Activated naive CD4-positive, alpha-beta T cell treated with anti-CD3 and anti-CD28 coated beads, Interleukin-2, amount 50 U/mL, for 24 hours (primary cell): ENCODE measurements at regions not wholly inside any gene's neighbourhood (a gene's known extent, or its start where the extent isn't known, plus 50 kb on each side); places are given as distances from the start of the nearest gene placed in this dataset.
"Not testable (repeated sequence)": the region's sequence is repeated elsewhere in the genome, so short reads cannot be mapped to it uniquely, and the experiment has no call there.

Experiments
- H3K27ac Mint-ChIP-seq: one replicate; pipeline ENCODE4 v1.8.0; 2021; ENCODE audit warnings: mild to moderate bottlenecking, mixed read lengths
- H3K27me3 Mint-ChIP-seq: one replicate; pipeline ENCODE4 v1.8.0; 2021; ENCODE audit warnings: mixed read lengths
- H3K36me3 Mint-ChIP-seq: one replicate; pipeline ENCODE4 v1.8.0; 2021; ENCODE audit warnings: mixed read lengths
- H3K4me1 Mint-ChIP-seq: one replicate; pipeline ENCODE4 v1.8.0; 2021; ENCODE audit warnings: mixed read lengths
- H3K4me3 Mint-ChIP-seq: one replicate; pipeline ENCODE4 v1.8.0; 2021; ENCODE audit warnings: mild to moderate bottlenecking, mixed read lengths
- H3K9me3 Mint-ChIP-seq: one replicate; pipeline ENCODE4 v1.8.0; 2021; ENCODE audit warnings: mixed read lengths

- Mint-ChIP-seq H3K9me3 (peaks cover 17% of the 10 kb centered on the region), H3K27ac (no peak overlapping the region), H3K27me3 (peaks cover 3% of the 10 kb centered on the region), H3K4me3 (no peak overlapping the region), H3K4me1 (no peaks in the 10 kb centered on the region), H3K36me3 (no peaks in the 10 kb centered on the region)
These were observed 313.4 kb downstream of the AEBP2 start for GRCh38 chr12:19752712-19753111.

- H3K27ac Mint-ChIP-seq, result no peak overlapping the region
These were observed 315.8 kb downstream of the AEBP2 start for GRCh38 chr12:19755136-19755535.

GRCh38 chr12:19757317-19757877 is 318.1 kb downstream of the AEBP2 start:
- Mint-ChIP-seq H3K36me3 (no peaks in the 10 kb centered on the region), H3K9me3 (peaks cover 11% of the 10 kb centered on the region), H3K27ac (no peak overlapping the region), H3K4me1 (no peaks in the 10 kb centered on the region), H3K27me3 (no peaks in the 10 kb centered on the region), H3K4me3 (no peak overlapping the region)

More at GRCh38 chr12:19755136-19755535, 315.8 kb downstream of the AEBP2 start:
- no peaks in the 10 kb centered on the region for H3K4me1 Mint-ChIP-seq
- H3K9me3 Mint-ChIP-seq, result peaks cover 17% of the 10 kb centered on the region
- no peaks in the 10 kb centered on the region for H3K27me3 Mint-ChIP-seq
- H3K36me3 Mint-ChIP-seq, result no peaks in the 10 kb centered on the region
- no peak overlapping the region for H3K4me3 Mint-ChIP-seq

DNA sequence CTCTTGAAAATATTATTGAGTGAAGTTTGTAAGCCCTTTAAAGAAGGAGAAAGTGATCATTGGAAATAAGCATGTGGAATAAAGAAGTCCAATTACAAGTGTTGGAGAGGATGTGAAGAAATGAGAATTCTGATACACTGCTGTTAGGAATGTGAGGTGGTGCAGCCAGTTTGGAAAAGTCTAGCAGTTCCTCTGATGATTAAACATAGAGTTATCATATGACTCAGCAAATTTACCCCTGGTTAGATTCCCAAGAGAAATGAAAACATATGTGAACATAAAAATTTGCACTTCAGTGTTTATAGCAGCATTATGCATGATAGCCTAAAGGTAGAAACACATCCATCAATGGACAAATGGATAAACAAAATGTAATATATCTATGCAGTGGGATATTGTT is 319.9 kb downstream of the AEBP2 start:
- no peaks in the 10 kb centered on the region for H3K9me3 Mint-ChIP-seq
- no peak overlapping the region for H3K27ac Mint-ChIP-seq
- no peaks in the 10 kb centered on the region for H3K36me3 Mint-ChIP-seq
- H3K27me3 Mint-ChIP-seq, result no peaks in the 10 kb centered on the region
- H3K4me3 Mint-ChIP-seq, result no peak overlapping the region
- no peaks in the 10 kb centered on the region for H3K4me1 Mint-ChIP-seq

GRCh38 chr12:19760611-19761010 is 321.3 kb downstream of the AEBP2 start:
- peaks cover 6% of the 10 kb centered on the region for H3K9me3 Mint-ChIP-seq
- no peak overlapping the region for H3K27ac Mint-ChIP-seq
- H3K27me3 Mint-ChIP-seq, result no peaks in the 10 kb centered on the region
- peaks cover 2% of the 10 kb centered on the region for H3K36me3 Mint-ChIP-seq
- no peaks in the 10 kb centered on the region for H3K4me1 Mint-ChIP-seq
- H3K4me3 Mint-ChIP-seq, result no peak overlapping the region

- Mint-ChIP-seq H3K27me3 (no peaks in the 10 kb centered on the region), H3K4me3 (no peak overlapping the region), H3K4me1 (no peaks in the 10 kb centered on the region), H3K27ac (no peak overlapping the region), H3K36me3 (peaks cover 2% of the 10 kb centered on the region), H3K9me3 (peaks cover 12% of the 10 kb centered on the region)
These were observed 322.2 kb downstream of the AEBP2 start for GRCh38 chr12:19761463-19761862.

DNA sequence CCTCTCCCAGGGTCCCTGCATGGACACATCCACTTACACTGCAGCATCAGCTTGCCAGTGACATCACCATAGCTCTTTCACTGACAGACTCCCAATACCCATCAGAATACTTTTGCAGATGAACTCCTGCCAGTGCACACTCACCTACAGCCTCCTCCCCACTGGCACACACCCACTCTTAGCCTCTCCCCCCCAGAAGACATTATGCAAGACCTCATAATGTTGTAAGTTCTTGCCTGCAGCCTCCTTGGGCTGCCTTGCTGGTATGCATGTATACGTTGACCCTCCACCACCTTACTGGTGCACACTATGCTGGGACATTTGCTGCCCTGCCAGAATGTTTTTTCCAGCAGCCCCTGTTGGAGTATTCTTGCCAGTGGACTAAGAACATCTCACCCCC is 324.2 kb downstream of the AEBP2 start:
- peaks cover 12% of the 10 kb centered on the region for H3K9me3 Mint-ChIP-seq
- H3K4me1 Mint-ChIP-seq, result no peaks in the 10 kb centered on the region
- H3K27me3 Mint-ChIP-seq, result no peaks in the 10 kb centered on the region
- H3K4me3 Mint-ChIP-seq, result no peak overlapping the region
- H3K36me3 Mint-ChIP-seq, result peaks cover 2% of the 10 kb centered on the region
- no peak overlapping the region for H3K27ac Mint-ChIP-seq

- peaks cover 2% of the 10 kb centered on the region for H3K36me3 Mint-ChIP-seq
- H3K4me3 Mint-ChIP-seq, result no peak overlapping the region
- H3K27me3 Mint-ChIP-seq, result no peaks in the 10 kb centered on the region
- peaks cover 12% of the 10 kb centered on the region for H3K9me3 Mint-ChIP-seq
- H3K4me1 Mint-ChIP-seq, result no peaks in the 10 kb centered on the region
- no peak overlapping the region for H3K27ac Mint-ChIP-seq
These were observed 325.1 kb downstream of the AEBP2 start for GRCh38 chr12:19764408-19764807.

GRCh38 chr12:19771858-19772257 is 332.6 kb downstream of the AEBP2 start:
- no peak overlapping the region for H3K27ac Mint-ChIP-seq
- no peaks in the 10 kb centered on the region for H3K4me1 Mint-ChIP-seq
- no peak overlapping the region for H3K4me3 Mint-ChIP-seq
- H3K36me3 Mint-ChIP-seq, result no peaks in the 10 kb centered on the region
- H3K9me3 Mint-ChIP-seq, result peaks cover 4% of the 10 kb centered on the region
- H3K27me3 Mint-ChIP-seq, result no peaks in the 10 kb centered on the region

DNA sequence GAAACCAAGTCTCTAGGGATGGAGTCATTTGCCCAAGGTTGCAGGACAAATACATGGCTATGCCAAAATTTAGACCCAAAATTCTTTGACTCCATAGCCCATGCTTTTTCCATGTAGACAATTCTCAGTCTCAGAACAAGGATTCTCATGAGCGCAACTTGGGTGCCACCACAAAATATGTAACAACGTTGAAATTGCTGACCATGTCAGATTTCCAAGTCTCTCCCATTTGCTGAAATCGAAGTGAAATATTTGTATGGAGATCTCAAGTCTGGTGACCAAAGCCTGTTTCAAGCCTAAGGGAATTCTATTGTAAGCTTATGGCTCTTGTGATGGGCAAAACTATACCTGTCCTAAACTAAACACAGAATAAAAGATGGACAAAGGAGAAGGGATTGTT is 333.5 kb downstream of the AEBP2 start:
- H3K4me1 Mint-ChIP-seq, result no peaks in the 10 kb centered on the region
- no peak overlapping the region for H3K4me3 Mint-ChIP-seq
- no peaks in the 10 kb centered on the region for H3K36me3 Mint-ChIP-seq
- no peak overlapping the region for H3K27ac Mint-ChIP-seq
- H3K9me3 Mint-ChIP-seq, result peaks cover 6% of the 10 kb centered on the region
- no peaks in the 10 kb centered on the region for H3K27me3 Mint-ChIP-seq

DNA sequence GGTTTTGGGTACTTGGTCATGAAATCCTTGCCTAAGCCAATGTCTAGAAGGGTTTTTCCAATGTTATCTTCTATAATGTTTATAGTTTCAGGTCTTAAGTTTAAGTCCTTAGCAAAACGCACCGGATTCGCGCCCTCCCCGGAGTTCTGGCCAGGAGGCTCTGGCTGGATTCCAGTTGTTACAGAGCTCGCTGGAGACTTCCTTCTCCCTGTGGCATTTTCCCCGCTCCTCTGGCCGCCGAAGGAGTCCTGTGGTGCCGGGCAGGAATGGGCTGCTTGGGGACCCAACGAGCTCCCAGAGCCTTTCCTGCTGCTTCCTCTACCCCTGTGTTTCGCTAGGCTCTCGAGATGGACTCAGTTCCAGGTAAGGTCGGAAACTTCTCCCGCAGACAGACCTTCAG is 335.9 kb downstream of the AEBP2 start:
- Mint-ChIP-seq H3K27ac (no peak overlapping the region), H3K27me3 (peaks cover 2% of the 10 kb centered on the region), H3K4me1 (no peaks in the 10 kb centered on the region), H3K36me3 (no peaks in the 10 kb centered on the region), H3K9me3 (peaks cover 6% of the 10 kb centered on the region), H3K4me3 (no peak overlapping the region)

DNA sequence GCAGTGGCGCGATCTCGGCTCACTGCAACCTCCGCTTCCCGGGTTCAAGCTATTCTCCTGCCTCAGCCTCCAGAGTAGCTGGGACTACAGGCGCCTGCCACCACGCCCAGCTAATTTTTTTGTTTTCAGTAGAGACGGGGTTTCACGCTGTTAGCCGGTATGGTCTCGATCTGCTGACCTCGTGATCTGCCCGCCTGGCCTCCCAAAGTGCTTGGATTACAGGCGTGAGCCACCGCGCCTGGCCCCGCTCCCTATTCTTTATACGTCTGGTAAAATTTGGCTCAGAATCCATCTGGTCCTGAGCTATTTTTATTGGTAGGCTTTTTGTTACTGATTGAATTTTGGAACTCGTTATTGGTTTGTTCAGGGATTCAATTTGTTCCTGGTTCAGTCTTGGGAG is 336.7 kb downstream of the AEBP2 start:
- not testable (repeated sequence) for H3K27ac Mint-ChIP-seq, H3K9me3 Mint-ChIP-seq, H3K4me1 Mint-ChIP-seq, H3K36me3 Mint-ChIP-seq, H3K4me3 Mint-ChIP-seq, H3K27me3 Mint-ChIP-seq

GRCh38 chr12:19778172-19778571 is 338.9 kb downstream of the AEBP2 start:
- Mint-ChIP-seq H3K27ac (no peak overlapping the region), H3K4me1 (no peaks in the 10 kb centered on the region), H3K4me3 (no peak overlapping the region), H3K27me3 (peaks cover 2% of the 10 kb centered on the region), H3K36me3 (no peaks in the 10 kb centered on the region), H3K9me3 (peaks cover 6% of the 10 kb centered on the region)

- Mint-ChIP-seq H3K9me3 (peaks cover 6% of the 10 kb centered on the region), H3K4me3 (no peak overlapping the region), H3K27me3 (peaks cover 2% of the 10 kb centered on the region), H3K27ac (no peak overlapping the region), H3K4me1 (no peaks in the 10 kb centered on the region), H3K36me3 (no peaks in the 10 kb centered on the region)
These were observed 339.5 kb downstream of the AEBP2 start for GRCh38 chr12:19778797-19779196.

- H3K9me3 Mint-ChIP-seq, result peaks cover 6% of the 10 kb centered on the region
- H3K27ac Mint-ChIP-seq, result no peak overlapping the region
- H3K27me3 Mint-ChIP-seq, result peaks cover 2% of the 10 kb centered on the region
- H3K4me1 Mint-ChIP-seq, result no peaks in the 10 kb centered on the region
- no peak overlapping the region for H3K4me3 Mint-ChIP-seq
- no peaks in the 10 kb centered on the region for H3K36me3 Mint-ChIP-seq
These were observed 340.2 kb downstream of the AEBP2 start for GRCh38 chr12:19779395-19780056.

DNA sequence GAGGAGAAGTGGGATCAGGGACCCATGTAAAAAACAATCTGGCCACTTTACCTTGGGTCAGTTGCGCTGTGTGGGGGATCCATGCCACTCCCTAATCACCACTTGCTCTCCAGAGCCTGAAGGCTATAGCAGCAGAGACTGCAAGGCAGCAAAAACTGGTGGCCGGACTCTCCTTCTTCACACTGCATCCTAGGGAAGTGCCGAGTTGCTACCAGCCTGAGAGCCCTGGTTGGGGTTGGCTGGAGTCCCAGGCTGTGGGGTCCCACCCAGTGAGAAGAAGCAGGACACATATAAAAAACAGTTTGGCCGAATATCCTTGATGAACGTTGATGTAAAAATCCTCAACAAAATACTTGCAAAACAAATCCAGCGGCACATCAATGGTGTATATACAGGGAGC is 341.2 kb downstream of the AEBP2 start:
- no peak overlapping the region for H3K27ac Mint-ChIP-seq

More for the DNA sequence above, 341.2 kb downstream of the AEBP2 start:
- H3K4me1 Mint-ChIP-seq, result no peaks in the 10 kb centered on the region
- no peaks in the 10 kb centered on the region for H3K36me3 Mint-ChIP-seq
- H3K9me3 Mint-ChIP-seq, result peaks cover 6% of the 10 kb centered on the region
- H3K27me3 Mint-ChIP-seq, result peaks cover 2% of the 10 kb centered on the region
- no peak overlapping the region for H3K4me3 Mint-ChIP-seq
